ENCODE measurements at regions not wholly inside any gene's neighbourhood (a gene's known extent, or its start where the extent isn't known, plus 50 kb on each side); places are given as distances from the start of the nearest gene placed in this dataset.

DNA sequence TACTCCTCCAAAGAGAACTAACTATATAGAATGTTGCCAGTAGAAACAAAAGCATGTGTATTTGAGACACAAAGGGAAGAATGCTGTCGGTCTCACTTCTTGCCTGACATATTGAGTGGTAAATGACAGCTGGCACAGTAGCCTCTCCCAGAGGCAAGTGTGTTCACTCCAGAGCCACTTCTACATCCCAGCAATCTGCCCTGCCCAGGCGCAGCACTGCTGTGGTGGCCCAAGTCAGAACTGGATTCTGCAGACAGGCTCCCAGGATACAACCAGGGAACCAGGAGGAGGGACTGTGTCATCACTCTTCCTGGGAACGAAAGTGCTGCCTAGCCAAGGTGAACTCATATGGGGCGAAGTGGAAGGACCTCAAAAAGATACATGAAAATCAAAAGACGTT is 103.2 kb upstream of the ARMC2 start:
- TF ChIP-seq, protein P1, sequence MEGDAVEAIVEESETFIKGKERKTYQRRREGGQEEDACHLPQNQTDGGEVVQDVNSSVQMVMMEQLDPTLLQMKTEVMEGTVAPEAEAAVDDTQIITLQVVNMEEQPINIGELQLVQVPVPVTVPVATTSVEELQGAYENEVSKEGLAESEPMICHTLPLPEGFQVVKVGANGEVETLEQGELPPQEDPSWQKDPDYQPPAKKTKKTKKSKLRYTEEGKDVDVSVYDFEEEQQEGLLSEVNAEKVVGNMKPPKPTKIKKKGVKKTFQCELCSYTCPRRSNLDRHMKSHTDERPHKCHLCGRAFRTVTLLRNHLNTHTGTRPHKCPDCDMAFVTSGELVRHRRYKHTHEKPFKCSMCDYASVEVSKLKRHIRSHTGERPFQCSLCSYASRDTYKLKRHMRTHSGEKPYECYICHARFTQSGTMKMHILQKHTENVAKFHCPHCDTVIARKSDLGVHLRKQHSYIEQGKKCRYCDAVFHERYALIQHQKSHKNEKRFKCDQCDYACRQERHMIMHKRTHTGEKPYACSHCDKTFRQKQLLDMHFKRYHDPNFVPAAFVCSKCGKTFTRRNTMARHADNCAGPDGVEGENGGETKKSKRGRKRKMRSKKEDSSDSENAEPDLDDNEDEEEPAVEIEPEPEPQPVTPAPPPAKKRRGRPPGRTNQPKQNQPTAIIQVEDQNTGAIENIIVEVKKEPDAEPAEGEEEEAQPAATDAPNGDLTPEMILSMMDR (IDR thresholded peaks at IDR 0.05 in 4 of 5, conservative IDR thresholded peaks at IDR 0.05 in 1 of 5): no peak
- TF ChIP-seq POLR2A (IDR thresholded peaks at IDR 0.05): no peak
